ENCODE measurements at regions not wholly inside any gene's neighbourhood (a gene's known extent, or its start where the extent isn't known, plus 50 kb on each side); places are given as distances from the start of the nearest gene placed in this dataset.

DNA sequence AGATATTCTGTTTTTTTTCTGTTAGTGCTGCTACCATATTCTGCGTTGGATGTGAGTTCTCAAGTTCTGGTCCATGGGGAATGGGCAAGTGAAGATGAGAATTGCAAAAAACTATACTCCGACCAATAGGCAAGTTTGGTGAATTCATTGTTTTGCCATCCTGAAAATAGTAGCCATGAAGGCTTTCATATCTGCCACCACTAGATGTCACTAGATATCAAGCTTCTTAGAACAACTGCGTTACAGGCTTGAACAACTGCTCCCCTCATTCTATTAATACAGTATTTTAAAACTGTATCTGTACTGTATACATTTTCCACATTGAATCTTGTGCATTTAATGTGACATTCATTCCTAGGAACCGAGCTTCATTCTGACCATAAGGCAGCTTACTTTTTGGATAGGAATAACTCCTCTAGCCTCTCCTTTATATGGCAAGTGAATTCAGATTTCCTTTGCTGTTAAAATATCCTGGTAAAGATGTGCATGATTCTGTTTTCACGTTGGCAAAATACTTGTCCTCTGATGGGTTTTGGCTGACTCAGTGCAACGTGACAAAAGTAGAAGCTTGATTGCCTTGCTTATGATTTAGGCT is 163.6 kb downstream of the SREK1 start:
- TF ChIP-seq, protein P1, sequence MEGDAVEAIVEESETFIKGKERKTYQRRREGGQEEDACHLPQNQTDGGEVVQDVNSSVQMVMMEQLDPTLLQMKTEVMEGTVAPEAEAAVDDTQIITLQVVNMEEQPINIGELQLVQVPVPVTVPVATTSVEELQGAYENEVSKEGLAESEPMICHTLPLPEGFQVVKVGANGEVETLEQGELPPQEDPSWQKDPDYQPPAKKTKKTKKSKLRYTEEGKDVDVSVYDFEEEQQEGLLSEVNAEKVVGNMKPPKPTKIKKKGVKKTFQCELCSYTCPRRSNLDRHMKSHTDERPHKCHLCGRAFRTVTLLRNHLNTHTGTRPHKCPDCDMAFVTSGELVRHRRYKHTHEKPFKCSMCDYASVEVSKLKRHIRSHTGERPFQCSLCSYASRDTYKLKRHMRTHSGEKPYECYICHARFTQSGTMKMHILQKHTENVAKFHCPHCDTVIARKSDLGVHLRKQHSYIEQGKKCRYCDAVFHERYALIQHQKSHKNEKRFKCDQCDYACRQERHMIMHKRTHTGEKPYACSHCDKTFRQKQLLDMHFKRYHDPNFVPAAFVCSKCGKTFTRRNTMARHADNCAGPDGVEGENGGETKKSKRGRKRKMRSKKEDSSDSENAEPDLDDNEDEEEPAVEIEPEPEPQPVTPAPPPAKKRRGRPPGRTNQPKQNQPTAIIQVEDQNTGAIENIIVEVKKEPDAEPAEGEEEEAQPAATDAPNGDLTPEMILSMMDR (IDR thresholded peaks at IDR 0.05; ENCODE audit: low read length) = peak; percentile 85
- no peak for TF ChIP-seq EZH2 (IDR thresholded peaks at IDR 0.05; ENCODE audit: borderline replicate concordance, low read length)
